Keratinocyte (primary cell): ENCODE measurements at regions not wholly inside any gene's neighbourhood (a gene's known extent, or its start where the extent isn't known, plus 50 kb on each side); places are given as distances from the start of the nearest gene placed in this dataset.

Source experiments
- DNase-seq: peaks from one replicate; pipeline ENCODE4 v3.0.0-alpha.2; 2011; ENCODE audit warnings: low read depth, missing footprints, low spot score
- FAIRE-seq: peaks from 2 replicates; lab custom pipeline; 2011; peaks lifted over from hg19 to GRCh38; lab: Jason Lieb, UNC
- H2AFZ ChIP-seq: 2 replicates; pipeline ENCODE4 v1.6.0; 2012; ENCODE audit warnings: low read length, control low read depth, inconsistent platforms; ENCODE audit not compliant: control insufficient read depth
- H3K27ac ChIP-seq: 2 replicates; pipeline ENCODE4 v1.5.1; 2011; ENCODE audit warnings: low read length; ENCODE audit not compliant: control insufficient read depth, insufficient read depth
- H3K27me3 ChIP-seq: 3 replicates; pipeline ENCODE4 v1.6.0; 2011; ENCODE audit warnings: low read length; ENCODE audit not compliant: control insufficient read depth, insufficient read depth; ENCODE audit errors: extremely low read depth
- H3K36me3 ChIP-seq, 2 experiments: 2 replicates in 1 of 2; 3 replicates in 1 of 2; pipeline ENCODE4 v1.5.1; 2011; ENCODE audit warnings: low read length in 2 of 2, mild to moderate bottlenecking in 1 of 2; ENCODE audit not compliant: control insufficient read depth in 2 of 2, insufficient read depth in 2 of 2; ENCODE audit errors: extremely low read depth in 1 of 2
- H3K4me1 ChIP-seq: 3 replicates; pipeline ENCODE4 v1.5.1; 2011; ENCODE audit warnings: low read length; ENCODE audit not compliant: control insufficient read depth, insufficient read depth; ENCODE audit errors: extremely low read depth
- H3K4me2 ChIP-seq: 3 replicates; pipeline ENCODE4 v1.6.0; 2011; ENCODE audit warnings: low read depth, low read length; ENCODE audit not compliant: control insufficient read depth, insufficient read depth; ENCODE audit errors: extremely low read depth
- H3K4me3 ChIP-seq, 3 experiments: fragments of 200-600 bp in 1 of 3; sonication (generic) in 1 of 3; 2 replicates in 2 of 3; 3 replicates in 1 of 3; pipeline ENCODE4 v1.5.1; 2011 to 2016; ENCODE audit warnings: low read length in 3 of 3, mild to moderate bottlenecking in 3 of 3, control low read depth in 2 of 3, inconsistent platforms in 1 of 3, low read depth in 1 of 3, mixed read lengths in 1 of 3, mixed run types in 1 of 3, moderate library complexity in 1 of 3; ENCODE audit not compliant: control insufficient read depth in 2 of 3, insufficient read depth in 2 of 3; ENCODE audit errors: extremely low read depth in 1 of 3
- H3K79me2 ChIP-seq: 2 replicates; pipeline ENCODE4 v1.6.0; 2012; ENCODE audit warnings: low read length; ENCODE audit not compliant: control insufficient read depth, insufficient read depth
- H3K9ac ChIP-seq: 3 replicates; pipeline ENCODE4 v1.6.0; 2011; ENCODE audit warnings: low read length; ENCODE audit not compliant: control insufficient read depth, insufficient read depth; ENCODE audit errors: extremely low read depth
- H3K9me1 ChIP-seq: 3 replicates; pipeline ENCODE4 v1.6.0; 2011; ENCODE audit warnings: low read length; ENCODE audit not compliant: control insufficient read depth, insufficient read depth; ENCODE audit errors: extremely low read depth
- H3K9me3 ChIP-seq: 2 replicates; pipeline ENCODE4 v1.5.1; 2012; ENCODE audit warnings: low read depth, low read length; ENCODE audit not compliant: control insufficient read depth
- H4K20me1 ChIP-seq: 3 replicates; pipeline ENCODE4 v1.6.0; 2011; ENCODE audit warnings: low read length; ENCODE audit not compliant: control insufficient read depth, insufficient read depth; ENCODE audit errors: extremely low read depth
- EZH2 ChIP-seq: IDR thresholded peaks from one replicate; pipeline ENCODE4 v1.6.1; 2012; ENCODE audit warnings: inconsistent platforms, mild to moderate bottlenecking, low read length, moderate library complexity
- dilution Hi-C: fragments of 300-500 bp; cut with MboI; formaldehyde crosslinking; loops from one replicate; pipeline ENCODE4 v1.7.0; 2020; ENCODE audit warnings: low sequenced_read_pairs; ENCODE audit not compliant: extremely low pct_ligation_motif_present
- TF ChIP-seq, protein P1 (sequence below), 3 experiments: IDR thresholded peaks in 1 of 3; conservative IDR thresholded peaks in 1 of 3; optimal IDR thresholded peaks in 1 of 3; 2 replicates in 2 of 3; 3 replicates in 1 of 3; pipeline versions ENCODE3 to v1.5.1; 2011; ENCODE audit warnings: low read length in 3 of 3, mild to moderate bottlenecking in 3 of 3, moderate library complexity in 2 of 3, control low read depth in 1 of 3, inconsistent platforms in 1 of 3; ENCODE audit not compliant: insufficient read depth in 2 of 3; ENCODE audit errors: extremely low read depth in 1 of 3

GRCh38 chr11:38809521-38809920, 2211.5 kb upstream of the RAG2 start:
- TF ChIP-seq, protein P1, sequence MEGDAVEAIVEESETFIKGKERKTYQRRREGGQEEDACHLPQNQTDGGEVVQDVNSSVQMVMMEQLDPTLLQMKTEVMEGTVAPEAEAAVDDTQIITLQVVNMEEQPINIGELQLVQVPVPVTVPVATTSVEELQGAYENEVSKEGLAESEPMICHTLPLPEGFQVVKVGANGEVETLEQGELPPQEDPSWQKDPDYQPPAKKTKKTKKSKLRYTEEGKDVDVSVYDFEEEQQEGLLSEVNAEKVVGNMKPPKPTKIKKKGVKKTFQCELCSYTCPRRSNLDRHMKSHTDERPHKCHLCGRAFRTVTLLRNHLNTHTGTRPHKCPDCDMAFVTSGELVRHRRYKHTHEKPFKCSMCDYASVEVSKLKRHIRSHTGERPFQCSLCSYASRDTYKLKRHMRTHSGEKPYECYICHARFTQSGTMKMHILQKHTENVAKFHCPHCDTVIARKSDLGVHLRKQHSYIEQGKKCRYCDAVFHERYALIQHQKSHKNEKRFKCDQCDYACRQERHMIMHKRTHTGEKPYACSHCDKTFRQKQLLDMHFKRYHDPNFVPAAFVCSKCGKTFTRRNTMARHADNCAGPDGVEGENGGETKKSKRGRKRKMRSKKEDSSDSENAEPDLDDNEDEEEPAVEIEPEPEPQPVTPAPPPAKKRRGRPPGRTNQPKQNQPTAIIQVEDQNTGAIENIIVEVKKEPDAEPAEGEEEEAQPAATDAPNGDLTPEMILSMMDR (optimal IDR thresholded peaks at IDR 0.05 in 1 of 3, IDR thresholded peaks at IDR 0.05 in 1 of 3, conservative IDR thresholded peaks at IDR 0.05 in 1 of 3; ENCODE audit: extremely low read depth in 1 of 3, insufficient read depth in 2 of 3, low read length in 3 of 3): no peak
- TF ChIP-seq EZH2: no peak
- dilution Hi-C loops: no loop called here
- no peak for FAIRE-seq
- H2AFZ ChIP-seq: no peak overlapping the region
- H3K4me3 ChIP-seq: no peak overlapping the region
- no peak overlapping the region for H3K27ac ChIP-seq
- H3K27me3 ChIP-seq: no peaks in the 10 kb centered on the region
- no peak overlapping the region for H3K4me2 ChIP-seq
- no peaks in the 10 kb centered on the region for H3K36me3 ChIP-seq
- no peaks in the 10 kb centered on the region for H3K9me1 ChIP-seq
- no peaks in the 10 kb centered on the region for H3K9me3 ChIP-seq
- H3K4me1 ChIP-seq: no peaks in the 10 kb centered on the region
- no peaks in the 10 kb centered on the region for H4K20me1 ChIP-seq
- no peaks in the 10 kb centered on the region for H3K79me2 ChIP-seq
- no peak overlapping the region for H3K9ac ChIP-seq
- no peak for DNase-seq

GRCh38 chr11:38796281-38796680, 2198.2 kb upstream of the RAG2 start:
- Histone ChIP-seq H3K9me3 (no peaks in the 10 kb centered on the region), H3K4me3 (no peak overlapping the region), H3K79me2 (no peaks in the 10 kb centered on the region), H3K9me1 (no peaks in the 10 kb centered on the region), H3K4me2 (no peak overlapping the region), H3K4me1 (no peaks in the 10 kb centered on the region), H3K27me3 (no peaks in the 10 kb centered on the region), H2AFZ (no peak overlapping the region), H3K36me3 (no peaks in the 10 kb centered on the region), H3K27ac (no peak overlapping the region), H4K20me1 (no peaks in the 10 kb centered on the region), H3K9ac (no peak overlapping the region)
- no peak for FAIRE-seq
- no peak for TF ChIP-seq EZH2
- TF ChIP-seq, protein P1 (optimal IDR thresholded peaks at IDR 0.05 in 1 of 3, IDR thresholded peaks at IDR 0.05 in 1 of 3, conservative IDR thresholded peaks at IDR 0.05 in 1 of 3; ENCODE audit: extremely low read depth in 1 of 3, insufficient read depth in 2 of 3, low read length in 3 of 3): no peak
- dilution Hi-C loops: no loop called here
- DNase-seq: no peak
